K562 (cell line): ENCODE measurements at regions not wholly inside any gene's neighbourhood (a gene's known extent, or its start where the extent isn't known, plus 50 kb on each side); places are given as distances from the start of the nearest gene placed in this dataset.

Experiments used
- ATAC-seq: fragments of 200-7000 bp; cut with Tn5 transposase; 3 replicates; pipeline ENCODE4 v1.9.1; 2020; ENCODE audit warnings: moderate library complexity
- BruUV-seq: library from RNA; stranded (reverse); fragments of 400-500 nt; replicated peaks from 2 replicates; lab custom pipeline; 2021; lab: Mats Ljungman, UMichigan
- CTCF ChIA-PET: fragments of 300-600 bp; formaldehyde crosslinking; extraction: SDS; loops from one replicate; lab custom pipeline; 2021; ENCODE audit warnings: low intra/inter-chr PET ratio; lab: Yijun Ruan, JAX
- POLR2A ChIA-PET: fragments of 300-600, 350-650 bp; sonication (Branson Sonifier 250); formaldehyde crosslinking; extraction: SDS; loops from one replicate; lab custom pipeline; 2021; ENCODE audit warnings: antibody characterized with exemption, inconsistent platforms; lab: Yijun Ruan, JAX
- DNase-seq, 4 experiments: peaks; one replicate each; pipeline versions ENCODE4 v3.0.0 to v3.0.0-alpha.2; 2011 to 2018; ENCODE audit warnings: low spot score in 3 of 4, mixed read lengths in 3 of 4; ENCODE audit errors: extremely low read depth in 1 of 4
- FAIRE-seq: peaks from 2 replicates; lab custom pipeline; 2011; peaks lifted over from hg19 to GRCh38; lab: Jason Lieb, UNC
- H2AFZ ChIP-seq: 2 replicates; pipeline ENCODE4 v1.6.0; 2011; ENCODE audit warnings: low read depth, low read length, control low read depth, inconsistent platforms
- H3K27ac ChIP-seq: fragments of 200-600 bp; 3 replicates; pipeline ENCODE4 v1.8.0; 2011; ENCODE audit warnings: low read depth, mild to moderate bottlenecking, control low read depth, inconsistent platforms, low read length, moderate library complexity, mixed read lengths; ENCODE audit errors: extremely low read depth
- H3K27me3 ChIP-seq, 2 experiments: fragments of 300-600 bp in 1 of 2; 2 replicates in 1 of 2; 3 replicates in 1 of 2; pipeline versions ENCODE4 v1.6.0 to v1.8.0; 2011; ENCODE audit warnings: inconsistent platforms in 2 of 2, low read length in 2 of 2, mild to moderate bottlenecking in 1 of 2, mixed read lengths in 1 of 2, moderate library complexity in 1 of 2; ENCODE audit not compliant: control insufficient read depth in 2 of 2, insufficient read depth in 2 of 2
- H3K36me3 ChIP-seq: fragments of 300-600 bp; 3 replicates; pipeline ENCODE4 v1.8.0; 2011; ENCODE audit warnings: mild to moderate bottlenecking, low read length, inconsistent platforms; ENCODE audit not compliant: control insufficient read depth, insufficient read depth
- H3K4me1 ChIP-seq, 2 experiments: fragments of 200-600 bp in 1 of 2; replicated peaks in 1 of 2; 2 replicates in 1 of 2; 3 replicates in 1 of 2; pipeline versions ENCODE4 v1.5.1 to v1.8.0; 2011; ENCODE audit warnings: inconsistent platforms in 2 of 2, low read length in 2 of 2, mild to moderate bottlenecking in 1 of 2, mixed read lengths in 1 of 2, moderate library complexity in 1 of 2; ENCODE audit not compliant: control insufficient read depth in 2 of 2, insufficient read depth in 2 of 2
- H3K4me2 ChIP-seq: 2 replicates; pipeline ENCODE4 v1.6.1; 2011; ENCODE audit warnings: low read length, control low read depth, inconsistent platforms, mixed read lengths; ENCODE audit not compliant: insufficient read depth
- H3K4me3 ChIP-seq: fragments of 200-600 bp; sonication (generic), shearing (Covaris generic); 2 replicates; pipeline ENCODE4 v1.5.1; 2016; ENCODE audit warnings: control low read depth, inconsistent platforms
- H3K79me2 ChIP-seq: fragments of 200-600 bp; 3 replicates; pipeline ENCODE4 v1.8.0; 2011; ENCODE audit warnings: low read length, inconsistent platforms; ENCODE audit not compliant: control insufficient read depth, insufficient read depth
- H3K9ac ChIP-seq, 2 experiments: 2 replicates each; pipeline versions ENCODE4 v1.6.0 to v1.6.1; 2011; ENCODE audit warnings: low read depth in 2 of 2, low read length in 2 of 2, control low read depth in 1 of 2, inconsistent platforms in 1 of 2, mild to moderate bottlenecking in 1 of 2, mixed read lengths in 1 of 2; ENCODE audit not compliant: insufficient read depth in 1 of 2
- H3K9me1 ChIP-seq: one replicate; pipeline ENCODE4 v1.6.0; 2011; ENCODE audit warnings: inconsistent platforms, mild to moderate bottlenecking, low read length, moderate library complexity; ENCODE audit not compliant: control insufficient read depth, insufficient read depth
- H3K9me3 ChIP-seq: replicated peaks from 2 replicates; pipeline ENCODE4 v1.5.1; 2011; ENCODE audit warnings: low read depth, low read length, inconsistent platforms; ENCODE audit not compliant: control insufficient read depth, insufficient read depth
- H4K20me1 ChIP-seq: replicated peaks from 2 replicates; pipeline ENCODE4 v1.6.1; 2011; ENCODE audit warnings: low read length, inconsistent platforms, mixed read lengths; ENCODE audit not compliant: control insufficient read depth, insufficient read depth
- CGGBP1 ChIP-seq: fragments of 250-450 bp; sonication (Bioruptor Pico); IDR thresholded peaks from 2 replicates; pipeline ENCODE4 v1.9.0; 2021; ENCODE audit warnings: mild to moderate bottlenecking
- CHCHD3 ChIP-seq: fragments of 250-450 bp; sonication (Bioruptor Pico); IDR thresholded peaks from 2 replicates; pipeline ENCODE4 v2.1.2; 2022; ENCODE audit warnings: mild to moderate bottlenecking
- DACH1 ChIP-seq: fragments of 450-650 bp; IDR thresholded peaks from 2 replicates; pipeline ENCODE4 v1.6.1; 2018; ENCODE audit not compliant: partially characterized antibody
- DLX4 ChIP-seq: fragments of 250-450 bp; sonication (Bioruptor Pico); IDR thresholded peaks from 2 replicates; pipeline ENCODE4 v1.6.1; 2021; ENCODE audit warnings: mild to moderate bottlenecking
- FOXP1 ChIP-seq: sonication (generic); formaldehyde crosslinking; IDR thresholded peaks from 2 replicates; pipeline ENCODE4 v1.8.0; 2022; ENCODE audit warnings: mild to moderate bottlenecking, missing genetic modification reagents
- KDM4B ChIP-seq, 2 experiments: fragments of 450-650 bp in 1 of 2; sonication (generic) in 1 of 2; IDR thresholded peaks; 2 replicates each; pipeline ENCODE4 v1.6.1; 2016 to 2017; ENCODE audit warnings: borderline replicate concordance in 2 of 2, antibody characterized with exemption in 1 of 2, low read depth in 1 of 2, mild to moderate bottlenecking in 1 of 2
- NR3C1 ChIP-seq: sonication (generic); formaldehyde crosslinking; IDR thresholded peaks from 2 replicates; pipeline ENCODE4 v1.8.1; 2022; ENCODE audit warnings: missing genetic modification reagents
- PML ChIP-seq: IDR thresholded peaks from 2 replicates; pipeline ENCODE4 v1.6.1; 2012; ENCODE audit warnings: low read length, inconsistent platforms
- RBM17 ChIP-seq: fragments of 200-400 bp; formaldehyde crosslinking; IDR thresholded peaks from 2 replicates; pipeline ENCODE4 v1.6.1; 2017; ENCODE audit warnings: low read depth, mild to moderate bottlenecking, low read length, borderline replicate concordance
- STAT5A ChIP-seq: IDR thresholded peaks from 2 replicates; pipeline ENCODE4 v1.6.1; 2012; ENCODE audit warnings: low read length, inconsistent platforms, borderline replicate concordance
- TBP ChIP-seq: optimal IDR thresholded peaks from 2 replicates; pipeline ENCODE3; 2011; ENCODE audit warnings: low read depth, low read length, improper control_type of control experiment
- TFAP4 ChIP-seq: sonication (generic); formaldehyde crosslinking; IDR thresholded peaks from 2 replicates; pipeline ENCODE4 v1.8.0; 2022; ENCODE audit warnings: missing genetic modification reagents, mild to moderate bottlenecking, moderate library complexity, borderline replicate concordance
- ZNF3 ChIP-seq: fragments of 250-450 bp; sonication (Bioruptor Pico); IDR thresholded peaks from 2 replicates; pipeline ENCODE4 v1.5.0; 2021; ENCODE audit warnings: mild to moderate bottlenecking, moderate library complexity
- ZNF449 ChIP-seq: fragments of 250-450 bp; sonication (Bioruptor Pico); IDR thresholded peaks from 2 replicates; pipeline ENCODE4 v1.8.0; 2022; ENCODE audit warnings: moderate library complexity, mild to moderate bottlenecking, inconsistent platforms
- ZNF785 ChIP-seq: fragments of 250-450 bp; sonication (Bioruptor Pico); IDR thresholded peaks from 2 replicates; pipeline ENCODE4 v1.4.0; 2020; ENCODE audit warnings: mild to moderate bottlenecking
- WGBS: fragments of 100-300 bp; shearing (Covaris generic); methylation state at CpG from one replicate; pipeline ENCODE4 v1.1.6; 2016; ENCODE audit warnings: low coverage, mixed read lengths; ENCODE audit not compliant: insufficient coverage; ENCODE audit errors: missing lambda C conversion rate; 5-methylcytosine and 5-hydroxymethylcytosine counted together
- in situ Hi-C: fragments of 300-500 bp; cut with MboI; formaldehyde crosslinking; loops from 4 replicates; pipeline ENCODE4 v1.15.0; 2018; ENCODE audit warnings: inconsistent platforms, mixed read lengths
- intact Hi-C: fragments of 100-400 bp; cut with micrococcal nuclease; formaldehyde crosslinking; loops from 2 replicates; pipeline ENCODE4 v1.14.2; 2022
- TF ChIP-seq, protein P1 (sequence below): sonication (generic); formaldehyde crosslinking; IDR thresholded peaks from 2 replicates; pipeline ENCODE4 v1.8.0; 2022; ENCODE audit warnings: mild to moderate bottlenecking, missing genetic modification reagents
- TF ChIP-seq, protein P2 (sequence below): fragments of 450-650 bp; IDR thresholded peaks from 2 replicates; pipeline ENCODE4 v1.7.0; 2016; ENCODE audit warnings: borderline replicate concordance

GRCh38 chr5:107146901-107147300 lies 523.8 kb downstream of the EFNA5 start (continued):
- TF ChIP-seq RBM17 = no peak
- TF ChIP-seq, protein P1, sequence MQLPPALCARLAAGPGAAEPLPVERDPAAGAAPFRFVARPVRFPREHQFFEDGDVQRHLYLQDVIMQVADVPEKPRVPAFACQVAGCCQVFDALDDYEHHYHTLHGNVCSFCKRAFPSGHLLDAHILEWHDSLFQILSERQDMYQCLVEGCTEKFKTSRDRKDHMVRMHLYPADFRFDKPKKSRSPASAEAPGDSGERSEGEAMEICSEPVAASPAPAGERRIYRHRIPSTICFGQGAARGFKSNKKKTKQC = no peak
- no peak for TF ChIP-seq TFAP4 (CRISPR knock-in tag)

- no peak for FAIRE-seq
- no peaks in the 10 kb centered on the region for H3K79me2 ChIP-seq
- H3K4me3 ChIP-seq = no peak overlapping the region
- ChIA-PET CTCF (no interaction called here), POLR2A (no interaction called here)
- H3K27ac ChIP-seq = no peak overlapping the region
- no TSS peak for BruUV-seq
- H3K36me3 ChIP-seq = no peaks in the 10 kb centered on the region
- ATAC-seq = no peak
- in situ Hi-C loops (no loop called here), intact Hi-C loops (loop anchor here (5.0 kb wide), 1 partner anchor 253 kb away; no protein-coding TSS in a partner anchor)
- H3K9me3 ChIP-seq = no peaks in the 10 kb centered on the region
- WGBS = 0% methylated on average over 2 of the region's 2 CpGs
- no peaks in the 10 kb centered on the region for H3K4me1 ChIP-seq
- no peaks in the 10 kb centered on the region for H4K20me1 ChIP-seq
- no peak overlapping the region for H2AFZ ChIP-seq
- DNase-seq = no peak
- no peaks in the 10 kb centered on the region for H3K27me3 ChIP-seq
- H3K4me2 ChIP-seq = no peak overlapping the region
- H3K9ac ChIP-seq = no peak overlapping the region
- H3K9me1 ChIP-seq = no peaks in the 10 kb centered on the region
- no peak for TF ChIP-seq CGGBP1 (CRISPR knock-in tag)
- TF ChIP-seq DLX4 (CRISPR knock-in tag) = no peak
- TF ChIP-seq, protein P2, sequence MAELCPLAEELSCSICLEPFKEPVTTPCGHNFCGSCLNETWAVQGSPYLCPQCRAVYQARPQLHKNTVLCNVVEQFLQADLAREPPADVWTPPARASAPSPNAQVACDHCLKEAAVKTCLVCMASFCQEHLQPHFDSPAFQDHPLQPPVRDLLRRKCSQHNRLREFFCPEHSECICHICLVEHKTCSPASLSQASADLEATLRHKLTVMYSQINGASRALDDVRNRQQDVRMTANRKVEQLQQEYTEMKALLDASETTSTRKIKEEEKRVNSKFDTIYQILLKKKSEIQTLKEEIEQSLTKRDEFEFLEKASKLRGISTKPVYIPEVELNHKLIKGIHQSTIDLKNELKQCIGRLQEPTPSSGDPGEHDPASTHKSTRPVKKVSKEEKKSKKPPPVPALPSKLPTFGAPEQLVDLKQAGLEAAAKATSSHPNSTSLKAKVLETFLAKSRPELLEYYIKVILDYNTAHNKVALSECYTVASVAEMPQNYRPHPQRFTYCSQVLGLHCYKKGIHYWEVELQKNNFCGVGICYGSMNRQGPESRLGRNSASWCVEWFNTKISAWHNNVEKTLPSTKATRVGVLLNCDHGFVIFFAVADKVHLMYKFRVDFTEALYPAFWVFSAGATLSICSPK = no peak
- TF ChIP-seq ZNF3 (CRISPR knock-in tag) = no peak
- TF ChIP-seq KDM4B (IDR thresholded peaks at IDR 0.05; ENCODE audit: borderline replicate concordance in 2 of 2, low read depth in 1 of 2) = no peak
- TF ChIP-seq STAT5A = no peak
- no peak for TF ChIP-seq ZNF449 (CRISPR knock-in tag)
- TF ChIP-seq FOXP1 = no peak
- TF ChIP-seq PML = no peak
- TF ChIP-seq DACH1 = no peak
- no peak for TF ChIP-seq CHCHD3 (CRISPR knock-in tag)
- no peak for TF ChIP-seq TBP
- no peak for TF ChIP-seq ZNF785 (CRISPR knock-in tag)
- TF ChIP-seq, protein P1 = no peak
- TF ChIP-seq NR3C1 = no peak
Measured at GRCh38 chr5:107135391-107135790, 535.3 kb downstream of the EFNA5 start.
